ENCODE measurements at regions not wholly inside any gene's neighbourhood (a gene's known extent, or its start where the extent isn't known, plus 50 kb on each side); places are given as distances from the start of the nearest gene placed in this dataset.
A peak's percentile ranks its signal among the peaks of the same experiment; 100 is the strongest.
"Not testable (repeated sequence)": the region's sequence is repeated elsewhere in the genome, so short reads cannot be mapped to it uniquely, and the experiment has no call there.

GRCh38 chr18:57949335-57949734, 94.7 kb upstream of the NEDD4L start:
- H3K4me1 ChIP-seq (ENCODE audit: insufficient read depth); H3K4me3 ChIP-seq (ENCODE audit: low read depth, low read length); H3K36me3 ChIP-seq (ENCODE audit: insufficient read depth); H3K27ac ChIP-seq (ENCODE audit: low read depth); DNase-seq (ENCODE audit: extremely low spot score): not testable (repeated sequence)
- WGBS, result 94% methylated on average over 7 of the region's 7 CpGs

DNA sequence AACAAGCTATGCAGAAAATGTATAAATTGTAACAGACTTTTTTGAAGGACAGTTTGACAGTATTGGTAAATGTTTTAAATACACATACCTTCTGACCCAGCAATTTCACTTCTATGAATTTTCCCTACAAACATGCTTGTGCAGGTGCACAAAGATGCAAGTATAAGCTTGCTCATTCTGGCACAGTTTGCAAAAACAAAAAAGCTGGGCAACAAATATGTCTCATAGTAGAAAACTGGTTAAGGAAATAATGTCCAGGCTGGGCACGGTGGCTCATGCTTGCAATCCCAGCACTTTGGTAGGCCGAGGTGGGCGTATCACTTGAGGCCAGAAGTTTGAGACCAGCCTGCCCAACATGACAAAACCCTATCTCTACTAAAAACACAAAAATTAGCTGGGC, 96.9 kb upstream of the NEDD4L start:
- Histone ChIP-seq H3K4me3 (ENCODE audit: low read depth, low read length) (no peak overlapping the region), H3K4me1 (ENCODE audit: insufficient read depth) (no peaks in the 10 kb centered on the region), H3K27ac (ENCODE audit: low read depth) (peak overlapping the region; percentile 18), H3K36me3 (ENCODE audit: insufficient read depth) (no peaks in the 10 kb centered on the region)
- 91% methylated on average over 3 of the region's 3 CpGs for WGBS
- peak; percentile 10 for DNase-seq (ENCODE audit: extremely low spot score)

DNA sequence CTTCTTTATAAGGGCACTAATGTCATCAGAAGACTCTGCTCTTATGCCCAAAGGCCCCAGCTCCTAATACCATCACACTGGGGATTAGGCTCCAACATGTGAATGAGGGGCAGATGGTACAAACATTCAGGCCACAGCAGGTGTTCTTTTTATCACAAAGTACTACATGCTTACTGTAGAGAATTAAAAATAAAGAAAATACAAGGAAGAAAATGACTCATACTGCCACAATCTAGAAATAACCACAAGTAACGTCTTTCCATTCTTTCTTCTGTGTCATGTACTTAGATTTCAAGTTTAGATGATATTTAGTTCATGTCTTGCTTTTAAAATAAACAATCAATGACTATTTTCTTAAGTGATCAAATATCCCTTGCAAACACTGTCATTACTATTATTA, 100.3 kb upstream of the NEDD4L start:
- Histone ChIP-seq H3K4me3 (ENCODE audit: low read depth, low read length) (no peak overlapping the region), H3K4me1 (ENCODE audit: insufficient read depth) (no peaks in the 10 kb centered on the region), H3K36me3 (ENCODE audit: insufficient read depth) (no peaks in the 10 kb centered on the region), H3K27ac (ENCODE audit: low read depth) (no peak overlapping the region)
- 59% methylated on average over 1 of the region's 1 CpG for WGBS
- DNase-seq (ENCODE audit: extremely low spot score), result no peak

DNA sequence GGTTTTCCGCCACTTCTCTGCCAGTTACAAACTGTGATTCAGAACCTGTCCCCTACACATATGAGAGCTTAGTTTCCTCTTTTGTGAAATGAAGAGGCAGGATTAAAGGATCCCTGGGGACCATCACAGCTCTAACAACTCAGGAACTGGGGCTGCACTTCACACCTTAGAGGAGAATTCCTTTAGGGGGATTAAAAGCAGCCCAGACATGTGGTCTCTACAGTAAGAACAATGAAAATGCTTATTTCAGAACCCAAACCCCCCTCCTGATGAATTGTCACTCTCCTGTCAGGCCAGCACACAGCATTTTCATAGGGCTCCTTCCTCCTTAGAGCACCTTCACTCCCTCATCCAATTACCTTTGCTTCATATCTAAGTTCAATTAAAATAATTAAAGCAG, 101.5 kb upstream of the NEDD4L start:
- Histone ChIP-seq H3K36me3 (ENCODE audit: insufficient read depth) (no peaks in the 10 kb centered on the region), H3K4me3 (ENCODE audit: low read depth, low read length) (no peak overlapping the region), H3K4me1 (ENCODE audit: insufficient read depth) (no peaks in the 10 kb centered on the region), H3K27ac (ENCODE audit: low read depth) (no peak overlapping the region)
- DNase-seq (ENCODE audit: extremely low spot score), result no peak
- WGBS, result 96% methylated on average over 1 of the region's 1 CpG

- 80% methylated on average over 9 of the region's 9 CpGs for WGBS
- Histone ChIP-seq H3K4me1 (ENCODE audit: insufficient read depth) (no peaks in the 10 kb centered on the region), H3K4me3 (ENCODE audit: low read depth, low read length) (no peak overlapping the region), H3K27ac (ENCODE audit: low read depth) (no peak overlapping the region), H3K36me3 (ENCODE audit: insufficient read depth) (no peaks in the 10 kb centered on the region)
- DNase-seq (ENCODE audit: extremely low spot score), result no peak
These were observed 102.1 kb upstream of the NEDD4L start for GRCh38 chr18:57941841-57942489.

GRCh38 chr18:57940166-57940660, 103.8 kb upstream of the NEDD4L start:
- Histone ChIP-seq H3K4me3 (ENCODE audit: low read depth, low read length) (no peak overlapping the region), H3K36me3 (ENCODE audit: insufficient read depth) (no peaks in the 10 kb centered on the region), H3K4me1 (ENCODE audit: insufficient read depth) (no peaks in the 10 kb centered on the region), H3K27ac (ENCODE audit: low read depth) (no peak overlapping the region)
- WGBS, result 68% methylated on average over 5 of the region's 5 CpGs
- DNase-seq (ENCODE audit: extremely low spot score), result no peak

DNA sequence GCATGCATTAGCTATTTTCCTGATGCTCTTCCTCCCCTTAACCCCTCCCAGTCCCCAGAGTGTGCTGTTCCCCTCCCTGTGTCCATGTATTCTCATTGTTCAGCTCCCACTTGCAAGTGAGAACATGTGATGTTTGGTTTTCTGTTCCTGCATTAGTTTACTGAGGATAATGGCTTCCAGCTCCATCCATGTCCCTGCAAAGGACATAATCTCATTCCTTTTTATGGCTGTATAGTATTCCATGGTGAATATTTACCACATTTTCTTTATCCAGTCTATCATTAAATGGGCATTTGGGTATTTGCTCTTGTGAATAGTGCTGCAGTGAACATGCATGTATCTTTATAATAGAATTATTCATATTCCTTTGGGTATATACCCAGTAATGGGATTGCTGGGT, 109.7 kb upstream of the NEDD4L start:
- not testable (repeated sequence) for H3K36me3 ChIP-seq (ENCODE audit: insufficient read depth); H3K27ac ChIP-seq (ENCODE audit: low read depth); DNase-seq (ENCODE audit: extremely low spot score); H3K4me3 ChIP-seq (ENCODE audit: low read depth, low read length); H3K4me1 ChIP-seq (ENCODE audit: insufficient read depth)

DNA sequence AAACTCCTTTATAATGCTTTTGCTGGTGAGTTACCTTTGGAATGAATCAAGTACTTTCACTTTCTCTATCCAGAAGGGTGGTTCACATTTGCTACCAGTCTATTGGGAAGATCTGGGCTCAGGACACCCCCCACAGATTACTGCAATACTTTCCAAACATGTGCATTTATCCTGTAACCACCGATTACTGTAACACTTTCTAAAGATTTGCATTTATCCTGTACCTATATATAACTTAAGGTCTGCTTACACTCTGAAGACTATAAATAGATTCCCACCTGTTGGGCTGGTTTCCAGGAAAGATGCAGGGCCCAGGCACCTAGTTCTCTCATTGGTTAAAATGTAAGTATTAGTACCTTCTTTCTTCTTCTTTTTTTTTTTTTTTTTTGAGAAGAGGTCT, 113.0 kb upstream of the NEDD4L start:
- WGBS, result 53% methylated on average over 1 of the region's 1 CpG
- peaks cover 2% of the 10 kb centered on the region for H3K4me1 ChIP-seq (ENCODE audit: insufficient read depth)
- no peaks in the 10 kb centered on the region for H3K36me3 ChIP-seq (ENCODE audit: insufficient read depth)
- DNase-seq (ENCODE audit: extremely low spot score), result no peak
- no peak overlapping the region for H3K27ac ChIP-seq (ENCODE audit: low read depth)
- H3K4me3 ChIP-seq (ENCODE audit: low read depth, low read length), result no peak overlapping the region

DNA sequence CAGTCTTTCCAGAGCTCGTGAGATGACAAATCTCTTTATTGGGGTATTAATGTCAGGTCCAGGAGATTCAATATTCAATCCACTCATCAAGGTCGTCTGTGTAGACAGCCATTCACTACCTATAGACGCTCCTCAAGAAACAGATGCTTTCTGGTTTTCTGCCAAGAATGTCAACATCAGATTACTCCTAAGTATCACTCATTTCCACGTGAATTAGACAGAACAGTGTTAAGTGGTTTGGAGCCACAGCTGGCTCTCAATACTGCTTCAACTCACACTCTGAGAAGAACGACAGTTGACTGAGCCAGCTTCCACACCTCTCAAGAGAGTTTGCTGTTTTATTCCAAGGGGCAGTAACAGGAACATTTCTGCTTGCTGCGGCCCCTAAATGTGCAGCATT, 113.5 kb upstream of the NEDD4L start:
- 61% methylated on average over 6 of the region's 6 CpGs for WGBS
- Histone ChIP-seq H3K36me3 (ENCODE audit: insufficient read depth) (no peaks in the 10 kb centered on the region), H3K4me3 (ENCODE audit: low read depth, low read length) (no peak overlapping the region), H3K27ac (ENCODE audit: low read depth) (no peak overlapping the region), H3K4me1 (ENCODE audit: insufficient read depth) (peaks cover 2% of the 10 kb centered on the region)
- DNase-seq (ENCODE audit: extremely low spot score), result no peak

- no peak for DNase-seq (ENCODE audit: extremely low spot score)
- Histone ChIP-seq H3K4me1 (ENCODE audit: insufficient read depth) (peaks cover 2% of the 10 kb centered on the region), H3K4me3 (ENCODE audit: low read depth, low read length) (no peak overlapping the region), H3K36me3 (ENCODE audit: insufficient read depth) (no peaks in the 10 kb centered on the region), H3K27ac (ENCODE audit: low read depth) (no peak overlapping the region)
- 87% methylated on average over 4 of the region's 4 CpGs for WGBS
These were observed 114.1 kb upstream of the NEDD4L start for GRCh38 chr18:57929922-57930321.

DNA sequence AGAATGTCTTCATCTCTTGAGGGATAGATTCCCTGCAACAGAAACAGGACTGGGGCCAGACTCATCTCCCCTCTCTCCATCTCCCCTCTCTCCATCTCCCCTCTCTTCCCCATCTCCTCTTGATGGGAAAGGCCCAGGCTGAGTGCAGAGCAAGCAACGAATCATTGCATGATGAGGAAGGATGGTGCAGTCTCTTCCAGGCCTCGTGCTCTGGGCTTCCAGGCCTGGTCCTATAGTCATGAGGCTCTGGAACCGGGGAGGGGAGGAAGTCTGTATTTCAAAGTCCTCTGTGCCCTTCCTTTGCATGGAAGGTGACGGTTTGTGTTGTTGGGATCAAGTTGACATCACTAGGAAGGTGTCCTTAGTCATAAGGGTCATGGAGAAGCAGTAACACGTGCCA, 115.6 kb upstream of the NEDD4L start:
- DNase-seq (ENCODE audit: extremely low spot score), result no peak
- Histone ChIP-seq H3K36me3 (ENCODE audit: insufficient read depth) (no peaks in the 10 kb centered on the region), H3K27ac (ENCODE audit: low read depth) (no peak overlapping the region), H3K4me3 (ENCODE audit: low read depth, low read length) (no peak overlapping the region), H3K4me1 (ENCODE audit: insufficient read depth) (peaks cover 2% of the 10 kb centered on the region)
- 84% methylated on average over 5 of the region's 5 CpGs for WGBS

GRCh38 chr18:57927511-57927910, 116.5 kb upstream of the NEDD4L start:
- Histone ChIP-seq H3K36me3 (ENCODE audit: insufficient read depth) (no peaks in the 10 kb centered on the region), H3K4me3 (ENCODE audit: low read depth, low read length) (no peak overlapping the region), H3K27ac (ENCODE audit: low read depth) (no peak overlapping the region), H3K4me1 (ENCODE audit: insufficient read depth) (peaks cover 2% of the 10 kb centered on the region)
- no peak for DNase-seq (ENCODE audit: extremely low spot score)
- 89% methylated on average over 2 of the region's 2 CpGs for WGBS

DNA sequence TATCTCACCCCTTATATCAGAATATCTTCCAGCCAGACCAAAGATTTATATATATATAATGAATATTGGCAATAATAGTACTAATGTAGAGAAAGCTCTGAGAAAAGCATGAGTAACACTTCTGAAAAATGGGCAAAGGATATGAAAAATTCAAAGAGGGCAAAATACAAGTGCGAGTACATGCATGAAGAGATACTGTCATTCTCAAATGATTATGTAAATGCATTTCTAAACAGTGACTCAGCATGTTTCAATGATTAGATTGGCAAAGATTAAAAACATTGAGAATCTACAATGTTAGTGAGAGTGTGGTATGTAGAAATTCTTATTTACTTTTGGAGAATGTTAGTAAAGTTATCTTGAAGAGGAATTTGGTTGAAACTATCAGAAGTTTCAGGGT, 118.3 kb upstream of the NEDD4L start:
- Histone ChIP-seq H3K4me1 (ENCODE audit: insufficient read depth) (peaks cover 2% of the 10 kb centered on the region), H3K27ac (ENCODE audit: low read depth) (no peak overlapping the region), H3K36me3 (ENCODE audit: insufficient read depth) (no peaks in the 10 kb centered on the region), H3K4me3 (ENCODE audit: low read depth, low read length) (no peak overlapping the region)
- no peak for DNase-seq (ENCODE audit: extremely low spot score)
- WGBS, result 88% methylated on average over 1 of the region's 1 CpG

- H3K36me3 ChIP-seq (ENCODE audit: insufficient read depth), result no peaks in the 10 kb centered on the region
- H3K4me1 ChIP-seq (ENCODE audit: insufficient read depth), result no peaks in the 10 kb centered on the region
- H3K4me3 ChIP-seq (ENCODE audit: low read depth, low read length), result no peak overlapping the region
- WGBS, result 68% methylated on average over 5 of the region's 5 CpGs
- H3K27ac ChIP-seq (ENCODE audit: low read depth), result no peak overlapping the region
- DNase-seq (ENCODE audit: extremely low spot score), result no peak
These were observed 120.4 kb upstream of the NEDD4L start for GRCh38 chr18:57923611-57924010.

GRCh38 chr18:57922885-57923284, 119.8 kb upstream of the ATP8B1 start:
- Histone ChIP-seq H3K36me3 (ENCODE audit: insufficient read depth) (no peaks in the 10 kb centered on the region), H3K4me1 (ENCODE audit: insufficient read depth) (no peaks in the 10 kb centered on the region), H3K27ac (ENCODE audit: low read depth) (no peak overlapping the region), H3K4me3 (ENCODE audit: low read depth, low read length) (no peak overlapping the region)
- 95% methylated on average over 3 of the region's 3 CpGs for WGBS
- DNase-seq (ENCODE audit: extremely low spot score), result no peak
